WTC11 (cell line): ENCODE measurements at regions not wholly inside any gene's neighbourhood (a gene's known extent, or its start where the extent isn't known, plus 50 kb on each side); places are given as distances from the start of the nearest gene placed in this dataset.

Experiments
- ATAC-seq: fragments of 200-7000 bp; cut with Tn5 transposase; 2 replicates; pipeline ENCODE4 v1.10.0; 2021; ENCODE audit warnings: mild to moderate bottlenecking, moderate library complexity
- CTCF ChIA-PET: fragments of 300-600 bp; sonication (Branson Sonifier 250); formaldehyde crosslinking; loops from one replicate; lab custom pipeline; 2021; ENCODE audit warnings: antibody characterized with exemption; lab: Charles Lee
- POLR2A ChIA-PET: fragments of 350-600 bp; sonication (Branson Sonifier 250); formaldehyde crosslinking; loops from one replicate; lab custom pipeline; 2021; ENCODE audit warnings: antibody characterized with exemption; lab: Charles Lee
- DNase-seq: peaks from one replicate; pipeline ENCODE4 v3.0.0; 2021; ENCODE audit warnings: low spot score
- H3K27ac Mint-ChIP-seq: 2 replicates; pipeline ENCODE4 v1.8.0; 2021; ENCODE audit warnings: mixed read lengths
- H3K27me3 Mint-ChIP-seq: 2 replicates; pipeline ENCODE4 v1.8.0; 2021; ENCODE audit warnings: low read depth, mild to moderate bottlenecking, moderate library complexity, mixed read lengths
- H3K36me3 Mint-ChIP-seq: 2 replicates; pipeline ENCODE4 v1.8.0; 2021; ENCODE audit warnings: mixed read lengths
- H3K4me1 Mint-ChIP-seq: 2 replicates; pipeline ENCODE4 v1.8.0; 2022; ENCODE audit warnings: mixed read lengths
- H3K4me3 Mint-ChIP-seq: 2 replicates; pipeline ENCODE4 v1.8.0; 2021; ENCODE audit warnings: mild to moderate bottlenecking, moderate library complexity, mixed read lengths
- H3K9me3 Mint-ChIP-seq: 2 replicates; pipeline ENCODE4 v1.8.0; 2021; ENCODE audit warnings: mixed read lengths
- ARID4B ChIP-seq: sonication (generic); formaldehyde crosslinking; IDR thresholded peaks from 2 replicates; pipeline ENCODE4 v1.8.0; 2023; ENCODE audit warnings: missing genetic modification reagents, mild to moderate bottlenecking, borderline replicate concordance
- ATF1 ChIP-seq: sonication (generic); formaldehyde crosslinking; IDR thresholded peaks from 2 replicates; pipeline ENCODE4 v1.8.1; 2023; ENCODE audit warnings: mild to moderate bottlenecking, moderate library complexity, missing genetic modification reagents
- CREB1 ChIP-seq: sonication (generic); formaldehyde crosslinking; IDR thresholded peaks from 2 replicates; pipeline ENCODE4 v1.8.0; 2023; ENCODE audit warnings: mild to moderate bottlenecking, missing genetic modification reagents
- GABPB1 ChIP-seq: sonication (generic); formaldehyde crosslinking; IDR thresholded peaks from 2 replicates; pipeline ENCODE4 v1.8.1; 2023; ENCODE audit warnings: mild to moderate bottlenecking, missing genetic modification reagents
- HMGA2 ChIP-seq: fragments of 250-450 bp; sonication (Bioruptor Pico); IDR thresholded peaks from 2 replicates; pipeline ENCODE4 v1.4.0; 2021; ENCODE audit warnings: mild to moderate bottlenecking, moderate library complexity
- NR2C2 ChIP-seq: sonication (generic); formaldehyde crosslinking; IDR thresholded peaks from 2 replicates; pipeline ENCODE4 v1.8.0; 2022; ENCODE audit warnings: mild to moderate bottlenecking, missing genetic modification reagents
- PRRX2 ChIP-seq: fragments of 250-450 bp; sonication (Bioruptor Pico); IDR thresholded peaks from 2 replicates; pipeline ENCODE4 v1.8.0; 2021; ENCODE audit warnings: mild to moderate bottlenecking
- SMAD4 ChIP-seq: sonication (generic); formaldehyde crosslinking; IDR thresholded peaks from 2 replicates; pipeline ENCODE4 v1.8.0; 2022; ENCODE audit warnings: mild to moderate bottlenecking, missing genetic modification reagents
- USF2 ChIP-seq: sonication (generic); formaldehyde crosslinking; IDR thresholded peaks from 2 replicates; pipeline ENCODE4 v1.8.1; 2023; ENCODE audit warnings: mild to moderate bottlenecking, missing genetic modification reagents, moderate library complexity
- ZNF232 ChIP-seq: sonication (generic); formaldehyde crosslinking; IDR thresholded peaks from 2 replicates; pipeline ENCODE4 v1.8.0; 2022; ENCODE audit warnings: mild to moderate bottlenecking, missing genetic modification reagents
- TF ChIP-seq, protein P1 (sequence below): fragments of 250-450 bp; sonication (Bioruptor Pico); IDR thresholded peaks from 2 replicates; pipeline ENCODE4 v1.9.0; 2021; ENCODE audit warnings: mild to moderate bottlenecking, borderline replicate concordance

- Mint-ChIP-seq H3K36me3 (no peaks in the 10 kb centered on the region), H3K27ac (no peak overlapping the region), H3K4me3 (no peak overlapping the region), H3K27me3 (no peaks in the 10 kb centered on the region), H3K9me3 (no peaks in the 10 kb centered on the region), H3K4me1 (no peaks in the 10 kb centered on the region)
- POLR2A ChIA-PET = no interaction called here
- TF ChIP-seq NR2C2 (CRISPR knock-in tag) (no peak), SMAD4 (CRISPR knock-in tag) (no peak), ARID4B (no peak), HMGA2 (no peak), ZNF232 (CRISPR knock-in tag) (no peak), GABPB1 (CRISPR knock-in tag) (no peak), ATF1 (CRISPR knock-in tag) (no peak), CREB1 (CRISPR knock-in tag) (no peak)
- TF ChIP-seq, protein P1, sequence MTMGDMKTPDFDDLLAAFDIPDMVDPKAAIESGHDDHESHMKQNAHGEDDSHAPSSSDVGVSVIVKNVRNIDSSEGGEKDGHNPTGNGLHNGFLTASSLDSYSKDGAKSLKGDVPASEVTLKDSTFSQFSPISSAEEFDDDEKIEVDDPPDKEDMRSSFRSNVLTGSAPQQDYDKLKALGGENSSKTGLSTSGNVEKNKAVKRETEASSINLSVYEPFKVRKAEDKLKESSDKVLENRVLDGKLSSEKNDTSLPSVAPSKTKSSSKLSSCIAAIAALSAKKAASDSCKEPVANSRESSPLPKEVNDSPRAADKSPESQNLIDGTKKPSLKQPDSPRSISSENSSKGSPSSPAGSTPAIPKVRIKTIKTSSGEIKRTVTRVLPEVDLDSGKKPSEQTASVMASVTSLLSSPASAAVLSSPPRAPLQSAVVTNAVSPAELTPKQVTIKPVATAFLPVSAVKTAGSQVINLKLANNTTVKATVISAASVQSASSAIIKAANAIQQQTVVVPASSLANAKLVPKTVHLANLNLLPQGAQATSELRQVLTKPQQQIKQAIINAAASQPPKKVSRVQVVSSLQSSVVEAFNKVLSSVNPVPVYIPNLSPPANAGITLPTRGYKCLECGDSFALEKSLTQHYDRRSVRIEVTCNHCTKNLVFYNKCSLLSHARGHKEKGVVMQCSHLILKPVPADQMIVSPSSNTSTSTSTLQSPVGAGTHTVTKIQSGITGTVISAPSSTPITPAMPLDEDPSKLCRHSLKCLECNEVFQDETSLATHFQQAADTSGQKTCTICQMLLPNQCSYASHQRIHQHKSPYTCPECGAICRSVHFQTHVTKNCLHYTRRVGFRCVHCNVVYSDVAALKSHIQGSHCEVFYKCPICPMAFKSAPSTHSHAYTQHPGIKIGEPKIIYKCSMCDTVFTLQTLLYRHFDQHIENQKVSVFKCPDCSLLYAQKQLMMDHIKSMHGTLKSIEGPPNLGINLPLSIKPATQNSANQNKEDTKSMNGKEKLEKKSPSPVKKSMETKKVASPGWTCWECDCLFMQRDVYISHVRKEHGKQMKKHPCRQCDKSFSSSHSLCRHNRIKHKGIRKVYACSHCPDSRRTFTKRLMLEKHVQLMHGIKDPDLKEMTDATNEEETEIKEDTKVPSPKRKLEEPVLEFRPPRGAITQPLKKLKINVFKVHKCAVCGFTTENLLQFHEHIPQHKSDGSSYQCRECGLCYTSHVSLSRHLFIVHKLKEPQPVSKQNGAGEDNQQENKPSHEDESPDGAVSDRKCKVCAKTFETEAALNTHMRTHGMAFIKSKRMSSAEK (CRISPR knock-in tag) = no peak
- no peak for ATAC-seq
- DNase-seq = no peak
- CTCF ChIA-PET = interaction anchor here (1.0 kb wide), 1 partner anchor 10 kb away, joined by 4 read pairs; no protein-coding TSS in a partner anchor
These were observed 606.2 kb upstream of the ZFP42 start for GRCh38 chr4:187389420-187389819.

GRCh38 chr4:187390646-187391045, 604.9 kb upstream of the ZFP42 start:
- no peaks in the 10 kb centered on the region for H3K27me3 Mint-ChIP-seq
- TF ChIP-seq ARID4B = no peak
- TF ChIP-seq NR2C2 (CRISPR knock-in tag) = no peak
- no peak for TF ChIP-seq PRRX2 (CRISPR knock-in tag)
- TF ChIP-seq USF2 (CRISPR knock-in tag) = no peak
- TF ChIP-seq, all 79 proteins: peak for 0
- ChIA-PET CTCF (interaction anchor here (0.9 to 1.0 kb wide), 2 partner anchors 11 kb away, joined by 3 to 4 read pairs; no protein-coding TSS in a partner anchor), POLR2A (no interaction called here)
- Mint-ChIP-seq H3K36me3 (no peaks in the 10 kb centered on the region), H3K27ac (no peak overlapping the region), H3K4me3 (no peak overlapping the region), H3K9me3 (no peaks in the 10 kb centered on the region), H3K4me1 (no peaks in the 10 kb centered on the region)
- DNase-seq = no peak
- no peak for ATAC-seq
